Loucy (cell line): ENCODE measurements at regions not wholly inside any gene's neighbourhood (a gene's known extent, or its start where the extent isn't known, plus 50 kb on each side); places are given as distances from the start of the nearest gene placed in this dataset.

ENCODE experiments used
- H2AFZ ChIP-seq: fragments of 200-600 bp; sonication (generic); 2 replicates; pipeline ENCODE4 v1.6.0; 2016; ENCODE audit warnings: antibody characterized with exemption, mild to moderate bottlenecking, low read length, moderate library complexity
- H3F3A ChIP-seq: fragments of 200-600 bp; 2 replicates; pipeline ENCODE4 v1.6.0; 2016; ENCODE audit warnings: antibody characterized with exemption, low read depth, mild to moderate bottlenecking
- H3K27me3 ChIP-seq: fragments of 200-600 bp; sonication (generic); 2 replicates; pipeline ENCODE4 v1.6.1; 2014; ENCODE audit warnings: low read length, mild to moderate bottlenecking; ENCODE audit not compliant: insufficient read depth, poor library complexity, severe bottlenecking
- H3K36me3 ChIP-seq: fragments of 200-600 bp; sonication (generic); 2 replicates; pipeline ENCODE4 v1.6.1; 2016; ENCODE audit warnings: low read length; ENCODE audit not compliant: insufficient read depth
- H3K4me1 ChIP-seq: fragments of 200-600 bp; sonication (generic); 2 replicates; pipeline ENCODE4 v1.5.1; 2014; ENCODE audit warnings: low read length, mild to moderate bottlenecking; ENCODE audit not compliant: insufficient read depth, poor library complexity, severe bottlenecking
- H3K4me2 ChIP-seq: fragments of 200-600 bp; sonication (generic); 2 replicates; pipeline ENCODE4 v1.6.0; 2014; ENCODE audit warnings: antibody characterized with exemption, low read length, low read depth, mild to moderate bottlenecking; ENCODE audit not compliant: poor library complexity, severe bottlenecking
- H3K4me3 ChIP-seq: fragments of 200-600 bp; sonication (generic); 2 replicates; pipeline ENCODE4 v1.5.1; 2014; ENCODE audit warnings: low read length, mild to moderate bottlenecking, mixed read lengths; ENCODE audit not compliant: poor library complexity, severe bottlenecking
- H3K79me2 ChIP-seq: fragments of 200-600 bp; sonication (generic); 2 replicates; pipeline ENCODE4 v1.6.1; 2014; ENCODE audit warnings: low read length; ENCODE audit not compliant: insufficient read depth
- H3K9ac ChIP-seq: fragments of 200-600 bp; sonication (generic); 2 replicates; pipeline ENCODE4 v1.6.0; 2014; ENCODE audit warnings: mild to moderate bottlenecking, low read depth, low read length, moderate library complexity; ENCODE audit not compliant: poor library complexity, severe bottlenecking
- H3K9me2 ChIP-seq: fragments of 200-600 bp; sonication (generic); replicated peaks from 2 replicates; pipeline ENCODE4 v1.6.1; 2016; ENCODE audit warnings: low read depth, low read length, mixed read lengths
- H3K9me3 ChIP-seq: fragments of 200-600 bp; sonication (generic); 2 replicates; pipeline ENCODE4 v1.6.1; 2014; ENCODE audit warnings: mild to moderate bottlenecking, antibody characterized with exemption, low read length, low read depth; ENCODE audit not compliant: insufficient read depth
- H4K20me1 ChIP-seq: fragments of 200-600 bp; sonication (generic); 2 replicates; pipeline ENCODE4 v1.6.0; 2014; ENCODE audit warnings: antibody characterized with exemption, low read length, mild to moderate bottlenecking; ENCODE audit not compliant: insufficient read depth, poor library complexity, severe bottlenecking
- CTCF ChIP-seq: fragments of 200-600 bp; sonication (generic); conservative IDR thresholded peaks from 2 replicates; pipeline ENCODE4 v1.5.1; 2014; ENCODE audit warnings: mild to moderate bottlenecking, antibody characterized with exemption, low read length
- EZH2phosphoT487 ChIP-seq: fragments of 200-600 bp; IDR thresholded peaks from 2 replicates; pipeline ENCODE4 v1.6.1; 2018; ENCODE audit warnings: antibody characterized with exemption, mild to moderate bottlenecking, moderate library complexity, borderline replicate concordance

GRCh38 chr5:109529520-109529919 is 119.7 kb upstream of the PJA2 start:
- TF ChIP-seq EZH2phosphoT487 = no peak
- TF ChIP-seq CTCF = no peak
- H2AFZ ChIP-seq = no peak overlapping the region
- no peaks in the 10 kb centered on the region for H3K9me2 ChIP-seq
- H3K9me3 ChIP-seq = no peaks in the 10 kb centered on the region
- no peak overlapping the region for H3K4me2 ChIP-seq
- no peak overlapping the region for H3K9ac ChIP-seq
- no peaks in the 10 kb centered on the region for H3F3A ChIP-seq
- H3K4me3 ChIP-seq = no peak overlapping the region
- H3K4me1 ChIP-seq = no peaks in the 10 kb centered on the region
- no peaks in the 10 kb centered on the region for H3K79me2 ChIP-seq
- no peaks in the 10 kb centered on the region for H3K36me3 ChIP-seq
- H4K20me1 ChIP-seq = no peaks in the 10 kb centered on the region
- no peaks in the 10 kb centered on the region for H3K27me3 ChIP-seq

- Histone ChIP-seq H3K4me2 (no peak overlapping the region), H3F3A (no peaks in the 10 kb centered on the region), H3K9ac (no peak overlapping the region), H3K4me1 (no peaks in the 10 kb centered on the region), H3K9me2 (no peaks in the 10 kb centered on the region), H2AFZ (no peak overlapping the region), H4K20me1 (no peaks in the 10 kb centered on the region), H3K4me3 (no peak overlapping the region), H3K27me3 (no peaks in the 10 kb centered on the region), H3K9me3 (no peaks in the 10 kb centered on the region), H3K79me2 (no peaks in the 10 kb centered on the region), H3K36me3 (no peaks in the 10 kb centered on the region)
- no peak for TF ChIP-seq EZH2phosphoT487
- TF ChIP-seq CTCF = no peak
Observed at GRCh38 chr5:109524555-109524954, 114.8 kb upstream of the PJA2 start.

GRCh38 chr5:109524026-109524425 is 114.3 kb upstream of the PJA2 start:
- no peak overlapping the region for H2AFZ ChIP-seq
- no peak overlapping the region for H3K4me2 ChIP-seq
- H3K9ac ChIP-seq = no peak overlapping the region
- H3F3A ChIP-seq = no peaks in the 10 kb centered on the region
- H3K9me3 ChIP-seq = no peaks in the 10 kb centered on the region
- no peaks in the 10 kb centered on the region for H3K36me3 ChIP-seq
- H3K9me2 ChIP-seq = no peaks in the 10 kb centered on the region
- no peaks in the 10 kb centered on the region for H3K79me2 ChIP-seq
- no peaks in the 10 kb centered on the region for H3K27me3 ChIP-seq
- TF ChIP-seq CTCF (no peak), EZH2phosphoT487 (no peak)
- H3K4me3 ChIP-seq = no peak overlapping the region
- H3K4me1 ChIP-seq = no peaks in the 10 kb centered on the region
- no peaks in the 10 kb centered on the region for H4K20me1 ChIP-seq
